ENCODE measurements at regions not wholly inside any gene's neighbourhood (a gene's known extent, or its start where the extent isn't known, plus 50 kb on each side); places are given as distances from the start of the nearest gene placed in this dataset.

- TF ChIP-seq POLR2A (IDR thresholded peaks at IDR 0.05; ENCODE audit: low read length) (no peak), GATA1 (IDR thresholded peaks at IDR 0.05; ENCODE audit: low read depth, low read length) (no peak)
Measured at GRCh38 chr3:110667216-110667615, 404.4 kb upstream of the NECTIN3 start.

Measured in erythroblast (primary cell).